ENCODE measurements at regions not wholly inside any gene's neighbourhood (a gene's known extent, or its start where the extent isn't known, plus 50 kb on each side); places are given as distances from the start of the nearest gene placed in this dataset.

- TF ChIP-seq, protein P1, sequence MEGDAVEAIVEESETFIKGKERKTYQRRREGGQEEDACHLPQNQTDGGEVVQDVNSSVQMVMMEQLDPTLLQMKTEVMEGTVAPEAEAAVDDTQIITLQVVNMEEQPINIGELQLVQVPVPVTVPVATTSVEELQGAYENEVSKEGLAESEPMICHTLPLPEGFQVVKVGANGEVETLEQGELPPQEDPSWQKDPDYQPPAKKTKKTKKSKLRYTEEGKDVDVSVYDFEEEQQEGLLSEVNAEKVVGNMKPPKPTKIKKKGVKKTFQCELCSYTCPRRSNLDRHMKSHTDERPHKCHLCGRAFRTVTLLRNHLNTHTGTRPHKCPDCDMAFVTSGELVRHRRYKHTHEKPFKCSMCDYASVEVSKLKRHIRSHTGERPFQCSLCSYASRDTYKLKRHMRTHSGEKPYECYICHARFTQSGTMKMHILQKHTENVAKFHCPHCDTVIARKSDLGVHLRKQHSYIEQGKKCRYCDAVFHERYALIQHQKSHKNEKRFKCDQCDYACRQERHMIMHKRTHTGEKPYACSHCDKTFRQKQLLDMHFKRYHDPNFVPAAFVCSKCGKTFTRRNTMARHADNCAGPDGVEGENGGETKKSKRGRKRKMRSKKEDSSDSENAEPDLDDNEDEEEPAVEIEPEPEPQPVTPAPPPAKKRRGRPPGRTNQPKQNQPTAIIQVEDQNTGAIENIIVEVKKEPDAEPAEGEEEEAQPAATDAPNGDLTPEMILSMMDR (IDR thresholded peaks at IDR 0.05 in 8 of 11, conservative IDR thresholded peaks at IDR 0.05 in 3 of 11): no peak
- TF ChIP-seq POLR2A (IDR thresholded peaks at IDR 0.05) (no peak), POLR2AphosphoS5 (IDR thresholded peaks at IDR 0.05) (no peak)
These were observed 727.4 kb downstream of the FAM133A start for GRCh38 chrX:94401426-94401825.

All from spleen (tissue), 7 donors.